H1 (cell line): ENCODE measurements at regions not wholly inside any gene's neighbourhood (a gene's known extent, or its start where the extent isn't known, plus 50 kb on each side); places are given as distances from the start of the nearest gene placed in this dataset.

Experiments used
- BACH1 ChIP-seq: IDR thresholded peaks from 2 replicates; pipeline ENCODE4 v1.6.1; 2012; ENCODE audit warnings: low read length, improper control_type of control experiment
- CEBPB ChIP-seq: IDR thresholded peaks from 2 replicates; pipeline ENCODE4 v1.6.1; 2012; ENCODE audit warnings: low read depth, low read length
- CHD1 ChIP-seq: IDR thresholded peaks from 2 replicates; pipeline ENCODE4 v1.6.1; 2012; ENCODE audit warnings: low read depth, low read length, improper control_type of control experiment
- EGR1 ChIP-seq: IDR thresholded peaks from 2 replicates; pipeline ENCODE4 v1.6.1; 2011; ENCODE audit warnings: low read depth, low read length, borderline replicate concordance
- GABPA ChIP-seq: IDR thresholded peaks from 2 replicates; pipeline ENCODE4 v1.6.1; 2011; ENCODE audit warnings: mild to moderate bottlenecking, low read length, moderate library complexity, borderline replicate concordance; ENCODE audit not compliant: insufficient read depth
- HDAC6 ChIP-seq: IDR thresholded peaks from one replicate; pipeline ENCODE4 v1.7.1; 2012; ENCODE audit warnings: low read depth, mild to moderate bottlenecking, inconsistent platforms, low read length, moderate library complexity
- JUND ChIP-seq: IDR thresholded peaks from 2 replicates; pipeline ENCODE4 v1.6.1; 2011; ENCODE audit warnings: mild to moderate bottlenecking, improper control_type of control experiment, low read length
- RAD21 ChIP-seq, 2 experiments: IDR thresholded peaks in 1 of 2; conservative IDR thresholded peaks in 1 of 2; 2 replicates each; pipeline ENCODE4 v1.6.1; 2011; ENCODE audit warnings: low read depth in 2 of 2, low read length in 2 of 2, improper control_type of control experiment in 1 of 2, inconsistent platforms in 1 of 2, mild to moderate bottlenecking in 1 of 2, moderate library complexity in 1 of 2
- SAP30 ChIP-seq: fragments of 300-600 bp; sonication (generic); IDR thresholded peaks from 2 replicates; pipeline ENCODE4 v1.7.1; 2012; ENCODE audit warnings: low read length, moderate library complexity, mild to moderate bottlenecking, inconsistent platforms; ENCODE audit not compliant: insufficient read depth, insufficient replicate concordance
- SIX5 ChIP-seq: IDR thresholded peaks from 2 replicates; pipeline ENCODE4 v1.6.1; 2011; ENCODE audit warnings: mild to moderate bottlenecking, low read depth, low read length
- SP4 ChIP-seq: IDR thresholded peaks from 2 replicates; pipeline ENCODE4 v1.6.1; 2012; ENCODE audit warnings: low read length, inconsistent platforms
- ZNF274 ChIP-seq: IDR thresholded peaks from 2 replicates; pipeline ENCODE4 v1.7.0; 2012; ENCODE audit warnings: low read length, borderline replicate concordance; ENCODE audit errors: extremely low read depth
- TF ChIP-seq, protein P1 (sequence below): fragments of 300-600 bp; sonication (generic); IDR thresholded peaks from 2 replicates; pipeline ENCODE4 v1.7.1; 2012; ENCODE audit warnings: low read length, moderate library complexity, mild to moderate bottlenecking, inconsistent platforms; ENCODE audit not compliant: insufficient replicate concordance

DNA sequence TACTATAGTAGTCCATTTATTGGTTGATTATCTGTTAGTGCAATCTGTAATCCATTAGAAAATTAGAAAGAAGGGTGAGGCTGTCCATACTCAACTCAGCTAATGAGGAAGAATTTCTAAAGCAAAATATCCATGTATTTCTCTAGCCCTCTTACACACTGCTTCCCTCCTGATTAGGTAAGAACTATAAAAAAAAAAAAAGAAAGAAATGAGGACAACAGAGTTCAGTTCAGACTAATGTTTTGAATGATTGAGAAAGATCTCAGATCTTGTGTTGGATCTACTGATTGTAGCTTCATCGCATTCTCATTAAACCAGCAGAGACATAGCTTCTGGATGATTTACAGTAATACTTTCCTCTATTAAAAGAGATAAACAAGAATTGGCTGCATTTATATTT, 233.3 kb downstream of the KLF5 start (continued):
- TF ChIP-seq, protein P1, sequence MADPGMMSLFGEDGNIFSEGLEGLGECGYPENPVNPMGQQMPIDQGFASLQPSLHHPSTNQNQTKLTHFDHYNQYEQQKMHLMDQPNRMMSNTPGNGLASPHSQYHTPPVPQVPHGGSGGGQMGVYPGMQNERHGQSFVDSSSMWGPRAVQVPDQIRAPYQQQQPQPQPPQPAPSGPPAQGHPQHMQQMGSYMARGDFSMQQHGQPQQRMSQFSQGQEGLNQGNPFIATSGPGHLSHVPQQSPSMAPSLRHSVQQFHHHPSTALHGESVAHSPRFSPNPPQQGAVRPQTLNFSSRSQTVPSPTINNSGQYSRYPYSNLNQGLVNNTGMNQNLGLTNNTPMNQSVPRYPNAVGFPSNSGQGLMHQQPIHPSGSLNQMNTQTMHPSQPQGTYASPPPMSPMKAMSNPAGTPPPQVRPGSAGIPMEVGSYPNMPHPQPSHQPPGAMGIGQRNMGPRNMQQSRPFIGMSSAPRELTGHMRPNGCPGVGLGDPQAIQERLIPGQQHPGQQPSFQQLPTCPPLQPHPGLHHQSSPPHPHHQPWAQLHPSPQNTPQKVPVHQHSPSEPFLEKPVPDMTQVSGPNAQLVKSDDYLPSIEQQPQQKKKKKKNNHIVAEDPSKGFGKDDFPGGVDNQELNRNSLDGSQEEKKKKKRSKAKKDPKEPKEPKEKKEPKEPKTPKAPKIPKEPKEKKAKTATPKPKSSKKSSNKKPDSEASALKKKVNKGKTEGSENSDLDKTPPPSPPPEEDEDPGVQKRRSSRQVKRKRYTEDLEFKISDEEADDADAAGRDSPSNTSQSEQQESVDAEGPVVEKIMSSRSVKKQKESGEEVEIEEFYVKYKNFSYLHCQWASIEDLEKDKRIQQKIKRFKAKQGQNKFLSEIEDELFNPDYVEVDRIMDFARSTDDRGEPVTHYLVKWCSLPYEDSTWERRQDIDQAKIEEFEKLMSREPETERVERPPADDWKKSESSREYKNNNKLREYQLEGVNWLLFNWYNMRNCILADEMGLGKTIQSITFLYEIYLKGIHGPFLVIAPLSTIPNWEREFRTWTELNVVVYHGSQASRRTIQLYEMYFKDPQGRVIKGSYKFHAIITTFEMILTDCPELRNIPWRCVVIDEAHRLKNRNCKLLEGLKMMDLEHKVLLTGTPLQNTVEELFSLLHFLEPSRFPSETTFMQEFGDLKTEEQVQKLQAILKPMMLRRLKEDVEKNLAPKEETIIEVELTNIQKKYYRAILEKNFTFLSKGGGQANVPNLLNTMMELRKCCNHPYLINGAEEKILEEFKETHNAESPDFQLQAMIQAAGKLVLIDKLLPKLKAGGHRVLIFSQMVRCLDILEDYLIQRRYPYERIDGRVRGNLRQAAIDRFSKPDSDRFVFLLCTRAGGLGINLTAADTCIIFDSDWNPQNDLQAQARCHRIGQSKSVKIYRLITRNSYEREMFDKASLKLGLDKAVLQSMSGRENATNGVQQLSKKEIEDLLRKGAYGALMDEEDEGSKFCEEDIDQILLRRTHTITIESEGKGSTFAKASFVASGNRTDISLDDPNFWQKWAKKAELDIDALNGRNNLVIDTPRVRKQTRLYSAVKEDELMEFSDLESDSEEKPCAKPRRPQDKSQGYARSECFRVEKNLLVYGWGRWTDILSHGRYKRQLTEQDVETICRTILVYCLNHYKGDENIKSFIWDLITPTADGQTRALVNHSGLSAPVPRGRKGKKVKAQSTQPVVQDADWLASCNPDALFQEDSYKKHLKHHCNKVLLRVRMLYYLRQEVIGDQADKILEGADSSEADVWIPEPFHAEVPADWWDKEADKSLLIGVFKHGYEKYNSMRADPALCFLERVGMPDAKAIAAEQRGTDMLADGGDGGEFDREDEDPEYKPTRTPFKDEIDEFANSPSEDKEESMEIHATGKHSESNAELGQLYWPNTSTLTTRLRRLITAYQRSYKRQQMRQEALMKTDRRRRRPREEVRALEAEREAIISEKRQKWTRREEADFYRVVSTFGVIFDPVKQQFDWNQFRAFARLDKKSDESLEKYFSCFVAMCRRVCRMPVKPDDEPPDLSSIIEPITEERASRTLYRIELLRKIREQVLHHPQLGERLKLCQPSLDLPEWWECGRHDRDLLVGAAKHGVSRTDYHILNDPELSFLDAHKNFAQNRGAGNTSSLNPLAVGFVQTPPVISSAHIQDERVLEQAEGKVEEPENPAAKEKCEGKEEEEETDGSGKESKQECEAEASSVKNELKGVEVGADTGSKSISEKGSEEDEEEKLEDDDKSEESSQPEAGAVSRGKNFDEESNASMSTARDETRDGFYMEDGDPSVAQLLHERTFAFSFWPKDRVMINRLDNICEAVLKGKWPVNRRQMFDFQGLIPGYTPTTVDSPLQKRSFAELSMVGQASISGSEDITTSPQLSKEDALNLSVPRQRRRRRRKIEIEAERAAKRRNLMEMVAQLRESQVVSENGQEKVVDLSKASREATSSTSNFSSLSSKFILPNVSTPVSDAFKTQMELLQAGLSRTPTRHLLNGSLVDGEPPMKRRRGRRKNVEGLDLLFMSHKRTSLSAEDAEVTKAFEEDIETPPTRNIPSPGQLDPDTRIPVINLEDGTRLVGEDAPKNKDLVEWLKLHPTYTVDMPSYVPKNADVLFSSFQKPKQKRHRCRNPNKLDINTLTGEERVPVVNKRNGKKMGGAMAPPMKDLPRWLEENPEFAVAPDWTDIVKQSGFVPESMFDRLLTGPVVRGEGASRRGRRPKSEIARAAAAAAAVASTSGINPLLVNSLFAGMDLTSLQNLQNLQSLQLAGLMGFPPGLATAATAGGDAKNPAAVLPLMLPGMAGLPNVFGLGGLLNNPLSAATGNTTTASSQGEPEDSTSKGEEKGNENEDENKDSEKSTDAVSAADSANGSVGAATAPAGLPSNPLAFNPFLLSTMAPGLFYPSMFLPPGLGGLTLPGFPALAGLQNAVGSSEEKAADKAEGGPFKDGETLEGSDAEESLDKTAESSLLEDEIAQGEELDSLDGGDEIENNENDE: no peak
- TF ChIP-seq HDAC6 (no peak), EGR1 (no peak), ZNF274 (no peak), SIX5 (no peak), JUND (no peak), CEBPB (no peak), SAP30 (no peak), GABPA (no peak), RAD21 (IDR thresholded peaks at IDR 0.05 in 1 of 2, conservative IDR thresholded peaks at IDR 0.05 in 1 of 2; ENCODE audit: low read depth in 2 of 2, low read length in 2 of 2) (no peak), SP4 (no peak), BACH1 (no peak), CHD1 (no peak)
